GM06990 (cell line): ENCODE measurements at regions not wholly inside any gene's neighbourhood (a gene's known extent, or its start where the extent isn't known, plus 50 kb on each side); places are given as distances from the start of the nearest gene placed in this dataset.

ENCODE experiments used
- DNase-seq: peaks from one replicate; pipeline ENCODE4 v3.0.0-alpha.2; 2011; ENCODE audit not compliant: insufficient read length; ENCODE audit errors: extremely low read depth
- H3K27me3 ChIP-seq: replicated peaks from 2 replicates; pipeline ENCODE4 v1.6.0; 2011; ENCODE audit warnings: low read length; ENCODE audit not compliant: control insufficient read depth, insufficient read depth
- H3K36me3 ChIP-seq: 2 replicates; pipeline ENCODE4 v1.5.1; 2011; ENCODE audit warnings: low read length; ENCODE audit not compliant: control insufficient read depth, insufficient read depth
- H3K4me3 ChIP-seq: replicated peaks from 2 replicates; pipeline ENCODE4 v1.5.1; 2011; ENCODE audit warnings: low read depth, mild to moderate bottlenecking, control low read depth, low read length
- CTCF ChIP-seq: IDR thresholded peaks from 2 replicates; pipeline ENCODE4 v1.5.1; 2011; ENCODE audit warnings: low read length, control low read depth, mild to moderate bottlenecking, inconsistent platforms; ENCODE audit not compliant: insufficient read depth, poor library complexity, severe bottlenecking

- Histone ChIP-seq H3K27me3 (no peaks in the 10 kb centered on the region), H3K4me3 (no peak overlapping the region), H3K36me3 (no peaks in the 10 kb centered on the region)
- DNase-seq: no peak
- TF ChIP-seq CTCF: no peak
Observed at GRCh38 chr1:166573199-166573598, 266.1 kb upstream of the POGK start.

GRCh38 chr1:166579557-166580501 is 259.4 kb upstream of the POGK start:
- no peaks in the 10 kb centered on the region for H3K27me3 ChIP-seq
- no peaks in the 10 kb centered on the region for H3K36me3 ChIP-seq
- TF ChIP-seq CTCF: no peak
- H3K4me3 ChIP-seq: no peak overlapping the region
- DNase-seq: no peak

GRCh38 chr1:166588741-166589140 is 250.5 kb upstream of the POGK start:
- DNase-seq: no peak
- H3K36me3 ChIP-seq: no peaks in the 10 kb centered on the region
- H3K27me3 ChIP-seq: no peaks in the 10 kb centered on the region
- no peak overlapping the region for H3K4me3 ChIP-seq
- TF ChIP-seq CTCF: no peak

- no peaks in the 10 kb centered on the region for H3K27me3 ChIP-seq
- H3K4me3 ChIP-seq: no peak overlapping the region
- no peaks in the 10 kb centered on the region for H3K36me3 ChIP-seq
- no peak for DNase-seq
- TF ChIP-seq CTCF: no peak
Observed at GRCh38 chr1:166590161-166590560, 249.1 kb upstream of the POGK start.

DNA sequence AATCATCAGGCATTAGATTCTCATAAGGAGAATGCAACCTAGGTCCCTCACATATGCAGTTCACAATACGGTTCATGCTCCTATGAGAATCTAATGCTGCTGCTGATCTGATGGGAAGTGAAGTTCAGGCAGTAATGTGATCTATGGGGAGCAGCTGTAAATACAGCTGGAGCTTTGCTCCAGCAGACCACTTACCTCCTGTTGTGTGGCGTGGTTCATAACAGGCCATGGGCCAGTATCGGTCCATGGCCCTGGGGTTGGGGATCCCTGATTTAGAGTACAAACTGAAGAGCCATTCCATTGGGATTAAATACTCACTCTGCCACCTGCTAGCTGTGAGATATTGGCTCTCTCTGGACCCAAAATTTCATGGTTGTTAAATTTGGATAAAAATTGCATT is 244.6 kb upstream of the POGK start:
- no peak for TF ChIP-seq CTCF

More for the DNA sequence above, 244.6 kb upstream of the POGK start:
- Histone ChIP-seq H3K4me3 (no peak overlapping the region), H3K36me3 (no peaks in the 10 kb centered on the region), H3K27me3 (no peaks in the 10 kb centered on the region)
- no peak for DNase-seq
